ENCODE measurements at regions not wholly inside any gene's neighbourhood (a gene's known extent, or its start where the extent isn't known, plus 50 kb on each side); places are given as distances from the start of the nearest gene placed in this dataset.

- H3K4me3 ChIP-seq (ENCODE audit: low read depth, low read length), result no peak overlapping the region
- no peak for DNase-seq (ENCODE audit: low read depth)
These were observed 126.9 kb downstream of the BTC start for GRCh38 chr4:74667438-74667837.

GRCh38 chr4:74667944-74668343 is 126.4 kb downstream of the BTC start:
- DNase-seq (ENCODE audit: low read depth), result no peak
- H3K4me3 ChIP-seq (ENCODE audit: low read depth, low read length), result no peak overlapping the region

- no peak for DNase-seq (ENCODE audit: low read depth)
- no peak overlapping the region for H3K4me3 ChIP-seq (ENCODE audit: low read depth, low read length)
These were observed 124.6 kb downstream of the BTC start for GRCh38 chr4:74669702-74670101.

- DNase-seq (ENCODE audit: low read depth), result no peak
- H3K4me3 ChIP-seq (ENCODE audit: low read depth, low read length), result no peak overlapping the region
These were observed 123.7 kb downstream of the BTC start for GRCh38 chr4:74670583-74670982.

- DNase-seq (ENCODE audit: low read depth), result peak; percentile 35
- H3K4me3 ChIP-seq (ENCODE audit: low read depth, low read length), result no peak overlapping the region
These were observed 123.1 kb downstream of the BTC start for GRCh38 chr4:74671080-74671698.

- no peak for DNase-seq (ENCODE audit: low read depth)
- H3K4me3 ChIP-seq (ENCODE audit: low read depth, low read length), result no peak overlapping the region
These were observed 119.6 kb downstream of the BTC start for GRCh38 chr4:74674750-74675149.

GRCh38 chr4:74675673-74676279 is 118.5 kb downstream of the BTC start:
- DNase-seq (ENCODE audit: low read depth), result peak; percentile 25
- H3K4me3 ChIP-seq (ENCODE audit: low read depth, low read length), result no peak overlapping the region

GRCh38 chr4:74682567-74683359 is 111.6 kb downstream of the BTC start:
- H3K4me3 ChIP-seq (ENCODE audit: low read depth, low read length), result no peak overlapping the region
- peak; percentile 79 for DNase-seq (ENCODE audit: low read depth)

- H3K4me3 ChIP-seq (ENCODE audit: low read depth, low read length), result no peak overlapping the region
These were observed 101.4 kb downstream of the BTC start for GRCh38 chr4:74692972-74693371.

More at GRCh38 chr4:74692972-74693371, 101.4 kb downstream of the BTC start:
- DNase-seq (ENCODE audit: low read depth), result no peak

All from skeletal muscle cell (primary cell).